K562 (cell line): ENCODE measurements at regions not wholly inside any gene's neighbourhood (a gene's known extent, or its start where the extent isn't known, plus 50 kb on each side); places are given as distances from the start of the nearest gene placed in this dataset.

ENCODE experiments used
- ATAC-seq: fragments of 200-7000 bp; cut with Tn5 transposase; 3 replicates; pipeline ENCODE4 v1.9.1; 2020; ENCODE audit warnings: moderate library complexity
- BruUV-seq: library from RNA; stranded (reverse); fragments of 400-500 nt; replicated peaks from 2 replicates; lab custom pipeline; 2021; lab: Mats Ljungman, UMichigan
- CTCF ChIA-PET: fragments of 300-600 bp; formaldehyde crosslinking; extraction: SDS; loops from one replicate; lab custom pipeline; 2021; ENCODE audit warnings: low intra/inter-chr PET ratio; lab: Yijun Ruan, JAX
- POLR2A ChIA-PET: fragments of 300-600, 350-650 bp; sonication (Branson Sonifier 250); formaldehyde crosslinking; extraction: SDS; loops from one replicate; lab custom pipeline; 2021; ENCODE audit warnings: antibody characterized with exemption, inconsistent platforms; lab: Yijun Ruan, JAX
- DNase-seq, 4 experiments: peaks; one replicate each; pipeline versions ENCODE4 v3.0.0 to v3.0.0-alpha.2; 2011 to 2018; ENCODE audit warnings: low spot score in 3 of 4, mixed read lengths in 3 of 4; ENCODE audit errors: extremely low read depth in 1 of 4
- FAIRE-seq: peaks from 2 replicates; lab custom pipeline; 2011; peaks lifted over from hg19 to GRCh38; lab: Jason Lieb, UNC
- H2AFZ ChIP-seq: 2 replicates; pipeline ENCODE4 v1.6.0; 2011; ENCODE audit warnings: low read depth, low read length, control low read depth, inconsistent platforms
- H3K27ac ChIP-seq: fragments of 200-600 bp; 3 replicates; pipeline ENCODE4 v1.8.0; 2011; ENCODE audit warnings: low read depth, mild to moderate bottlenecking, control low read depth, inconsistent platforms, low read length, moderate library complexity, mixed read lengths; ENCODE audit errors: extremely low read depth
- H3K27me3 ChIP-seq, 2 experiments: fragments of 300-600 bp in 1 of 2; 2 replicates in 1 of 2; 3 replicates in 1 of 2; pipeline versions ENCODE4 v1.6.0 to v1.8.0; 2011; ENCODE audit warnings: inconsistent platforms in 2 of 2, low read length in 2 of 2, mild to moderate bottlenecking in 1 of 2, mixed read lengths in 1 of 2, moderate library complexity in 1 of 2; ENCODE audit not compliant: control insufficient read depth in 2 of 2, insufficient read depth in 2 of 2
- H3K36me3 ChIP-seq: fragments of 300-600 bp; 3 replicates; pipeline ENCODE4 v1.8.0; 2011; ENCODE audit warnings: mild to moderate bottlenecking, low read length, inconsistent platforms; ENCODE audit not compliant: control insufficient read depth, insufficient read depth
- H3K4me1 ChIP-seq, 2 experiments: fragments of 200-600 bp in 1 of 2; replicated peaks in 1 of 2; 2 replicates in 1 of 2; 3 replicates in 1 of 2; pipeline versions ENCODE4 v1.5.1 to v1.8.0; 2011; ENCODE audit warnings: inconsistent platforms in 2 of 2, low read length in 2 of 2, mild to moderate bottlenecking in 1 of 2, mixed read lengths in 1 of 2, moderate library complexity in 1 of 2; ENCODE audit not compliant: control insufficient read depth in 2 of 2, insufficient read depth in 2 of 2
- H3K4me2 ChIP-seq: 2 replicates; pipeline ENCODE4 v1.6.1; 2011; ENCODE audit warnings: low read length, control low read depth, inconsistent platforms, mixed read lengths; ENCODE audit not compliant: insufficient read depth
- H3K4me3 ChIP-seq: fragments of 200-600 bp; sonication (generic), shearing (Covaris generic); 2 replicates; pipeline ENCODE4 v1.5.1; 2016; ENCODE audit warnings: control low read depth, inconsistent platforms
- H3K79me2 ChIP-seq: fragments of 200-600 bp; 3 replicates; pipeline ENCODE4 v1.8.0; 2011; ENCODE audit warnings: low read length, inconsistent platforms; ENCODE audit not compliant: control insufficient read depth, insufficient read depth
- H3K9ac ChIP-seq, 2 experiments: 2 replicates each; pipeline versions ENCODE4 v1.6.0 to v1.6.1; 2011; ENCODE audit warnings: low read depth in 2 of 2, low read length in 2 of 2, control low read depth in 1 of 2, inconsistent platforms in 1 of 2, mild to moderate bottlenecking in 1 of 2, mixed read lengths in 1 of 2; ENCODE audit not compliant: insufficient read depth in 1 of 2
- H3K9me1 ChIP-seq: one replicate; pipeline ENCODE4 v1.6.0; 2011; ENCODE audit warnings: inconsistent platforms, mild to moderate bottlenecking, low read length, moderate library complexity; ENCODE audit not compliant: control insufficient read depth, insufficient read depth
- H3K9me3 ChIP-seq: replicated peaks from 2 replicates; pipeline ENCODE4 v1.5.1; 2011; ENCODE audit warnings: low read depth, low read length, inconsistent platforms; ENCODE audit not compliant: control insufficient read depth, insufficient read depth
- H4K20me1 ChIP-seq: replicated peaks from 2 replicates; pipeline ENCODE4 v1.6.1; 2011; ENCODE audit warnings: low read length, inconsistent platforms, mixed read lengths; ENCODE audit not compliant: control insufficient read depth, insufficient read depth
- IRF9 ChIP-seq: fragments of 450-650 bp; IDR thresholded peaks from 2 replicates; pipeline ENCODE4 v1.6.1; 2016; ENCODE audit warnings: missing biosample characterization, missing genetic modification characterization
- NBN ChIP-seq: fragments of 450-650 bp; IDR thresholded peaks from 2 replicates; pipeline ENCODE4 v1.6.1; 2016; ENCODE audit warnings: low read depth, mild to moderate bottlenecking
- NCOA4 ChIP-seq: fragments of 450-650 bp; IDR thresholded peaks from 2 replicates; pipeline ENCODE4 v1.6.1; 2018; ENCODE audit warnings: mild to moderate bottlenecking; ENCODE audit not compliant: partially characterized antibody
- SMARCA5 ChIP-seq: fragments of 450-650 bp; IDR thresholded peaks from 2 replicates; pipeline ENCODE4 v1.6.1; 2016
- SREBF2 ChIP-seq: sonication (generic); formaldehyde crosslinking; IDR thresholded peaks from 2 replicates; pipeline ENCODE4 v1.4.0; 2020; ENCODE audit warnings: mild to moderate bottlenecking, missing genetic modification reagents
- STAG1 ChIP-seq: sonication (generic); formaldehyde crosslinking; IDR thresholded peaks from 2 replicates; pipeline ENCODE4 v1.5.0; 2020; ENCODE audit warnings: missing genetic modification reagents, borderline replicate concordance
- STAT5A ChIP-seq: IDR thresholded peaks from 2 replicates; pipeline ENCODE4 v1.6.1; 2012; ENCODE audit warnings: low read length, inconsistent platforms, borderline replicate concordance
- TEAD2 ChIP-seq: fragments of 450-650 bp; IDR thresholded peaks from 2 replicates; pipeline ENCODE4 v1.6.1; 2016; ENCODE audit warnings: missing genetic modification characterization, control low read depth, missing compliant biosample characterization
- TFAM ChIP-seq: fragments of 250-450 bp; sonication (Bioruptor Pico); conservative IDR thresholded peaks from 2 replicates; pipeline ENCODE4 v1.5.0; 2021; ENCODE audit warnings: mild to moderate bottlenecking, moderate library complexity
- ZKSCAN8 ChIP-seq: fragments of 200-800 bp; sonication (Bioruptor generic); IDR thresholded peaks from 2 replicates; pipeline ENCODE4 v1.6.1; 2016; ENCODE audit warnings: missing genetic modification characterization, missing compliant biosample characterization
- ZNF740 ChIP-seq, 3 experiments: fragments of 200-800 bp in 1 of 3; sonication (Bioruptor generic) in 1 of 3; sonication (generic) in 1 of 3; formaldehyde crosslinking in 1 of 3; IDR thresholded peaks; 2 replicates each; pipeline versions ENCODE4 v1.6.1 to v1.8.0; 2016 to 2022; ENCODE audit warnings: mild to moderate bottlenecking in 2 of 3, missing compliant biosample characterization in 2 of 3, missing genetic modification characterization in 2 of 3, missing genetic modification reagents in 1 of 3
- ZNF830 ChIP-seq: fragments of 250-450 bp; sonication (Bioruptor Pico); IDR thresholded peaks from 2 replicates; pipeline ENCODE4 v1.5.0; 2021; ENCODE audit warnings: mild to moderate bottlenecking
- WGBS: fragments of 100-300 bp; shearing (Covaris generic); methylation state at CpG from one replicate; pipeline ENCODE4 v1.1.6; 2016; ENCODE audit warnings: low coverage, mixed read lengths; ENCODE audit not compliant: insufficient coverage; ENCODE audit errors: missing lambda C conversion rate; 5-methylcytosine and 5-hydroxymethylcytosine counted together
- in situ Hi-C: fragments of 300-500 bp; cut with MboI; formaldehyde crosslinking; loops from 4 replicates; pipeline ENCODE4 v1.15.0; 2018; ENCODE audit warnings: inconsistent platforms, mixed read lengths
- intact Hi-C: fragments of 100-400 bp; cut with micrococcal nuclease; formaldehyde crosslinking; loops from 2 replicates; pipeline ENCODE4 v1.14.2; 2022
- TF ChIP-seq, protein P1 (sequence below): fragments of 250-450 bp; sonication (Bioruptor Pico); IDR thresholded peaks from 2 replicates; pipeline ENCODE4 v1.9.0; 2021; ENCODE audit warnings: mild to moderate bottlenecking, inconsistent platforms

DNA sequence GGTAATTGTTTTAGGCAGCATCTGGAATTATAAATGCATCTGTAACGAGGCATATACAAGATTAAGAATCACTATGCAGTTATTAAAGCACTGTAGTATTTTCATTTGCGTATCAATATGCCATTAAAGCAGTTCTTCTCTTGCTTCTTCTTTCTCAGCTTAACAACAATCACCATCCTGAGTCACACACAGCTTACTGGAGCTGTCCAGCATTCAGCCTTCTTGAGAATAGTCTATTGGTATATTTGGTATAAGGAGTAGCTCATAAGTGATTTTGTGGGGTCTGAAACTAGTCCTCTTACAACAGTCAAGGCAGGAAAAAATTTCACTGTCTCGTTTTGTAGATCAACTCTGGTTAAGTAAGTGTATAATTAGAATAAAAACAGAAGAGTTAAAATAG lies 523.0 kb upstream of the FOXG1 start:
- FAIRE-seq: no peak
- no peak overlapping the region for H3K27ac ChIP-seq
- TF ChIP-seq TEAD2 (tag) (no peak), ZNF830 (CRISPR knock-in tag) (no peak), ZKSCAN8 (no peak), TFAM (CRISPR knock-in tag) (no peak), SMARCA5 (no peak), STAG1 (no peak), NCOA4 (no peak), STAT5A (no peak), ZNF740 (CRISPR knock-in tag; IDR thresholded peaks at IDR 0.05) (no peak), ZNF740 (tag; IDR thresholded peaks at IDR 0.05) (no peak), SREBF2 (CRISPR knock-in tag) (no peak), NBN (no peak), IRF9 (tag) (no peak)
- TF ChIP-seq, protein P1, sequence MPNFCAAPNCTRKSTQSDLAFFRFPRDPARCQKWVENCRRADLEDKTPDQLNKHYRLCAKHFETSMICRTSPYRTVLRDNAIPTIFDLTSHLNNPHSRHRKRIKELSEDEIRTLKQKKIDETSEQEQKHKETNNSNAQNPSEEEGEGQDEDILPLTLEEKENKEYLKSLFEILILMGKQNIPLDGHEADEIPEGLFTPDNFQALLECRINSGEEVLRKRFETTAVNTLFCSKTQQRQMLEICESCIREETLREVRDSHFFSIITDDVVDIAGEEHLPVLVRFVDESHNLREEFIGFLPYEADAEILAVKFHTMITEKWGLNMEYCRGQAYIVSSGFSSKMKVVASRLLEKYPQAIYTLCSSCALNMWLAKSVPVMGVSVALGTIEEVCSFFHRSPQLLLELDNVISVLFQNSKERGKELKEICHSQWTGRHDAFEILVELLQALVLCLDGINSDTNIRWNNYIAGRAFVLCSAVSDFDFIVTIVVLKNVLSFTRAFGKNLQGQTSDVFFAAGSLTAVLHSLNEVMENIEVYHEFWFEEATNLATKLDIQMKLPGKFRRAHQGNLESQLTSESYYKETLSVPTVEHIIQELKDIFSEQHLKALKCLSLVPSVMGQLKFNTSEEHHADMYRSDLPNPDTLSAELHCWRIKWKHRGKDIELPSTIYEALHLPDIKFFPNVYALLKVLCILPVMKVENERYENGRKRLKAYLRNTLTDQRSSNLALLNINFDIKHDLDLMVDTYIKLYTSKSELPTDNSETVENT (CRISPR knock-in tag): no peak
- TF ChIP-seq, all 486 proteins: peak for 0
- Histone ChIP-seq H3K9me1 (no peaks in the 10 kb centered on the region), H3K4me1 (no peaks in the 10 kb centered on the region), H3K36me3 (no peaks in the 10 kb centered on the region), H3K9me3 (no peaks in the 10 kb centered on the region), H3K79me2 (no peaks in the 10 kb centered on the region), H3K27me3 (no peaks in the 10 kb centered on the region), H4K20me1 (no peaks in the 10 kb centered on the region), H3K4me3 (no peak overlapping the region), H2AFZ (no peak overlapping the region), H3K9ac (no peak overlapping the region), H3K4me2 (no peak overlapping the region)
- ATAC-seq (no peak), DNase-seq (no peak)
- in situ Hi-C loops (no loop called here), intact Hi-C loops (no loop called here)
- ChIA-PET CTCF (no interaction called here), POLR2A (no interaction called here)
- BruUV-seq: no TSS peak
- 3% methylated on average over 3 of the region's 3 CpGs for WGBS
